HG03558 (cell line): ENCODE measurements at regions not wholly inside any gene's neighbourhood (a gene's known extent, or its start where the extent isn't known, plus 50 kb on each side); places are given as distances from the start of the nearest gene placed in this dataset.

Experiments
- ATAC-seq: cut with Tn5 transposase; IDR thresholded peaks from one replicate; pipeline ENCODE4 v1.9.1; 2021; ENCODE audit warnings: moderate number of reproducible peaks; ENCODE audit not compliant: unreplicated experiment; ENCODE audit errors: extremely low read depth

GRCh38 chr6:144731229-144731628 is 446.1 kb downstream of the UTRN start:
- ATAC-seq = no peak

GRCh38 chr6:144736763-144737162 is 451.6 kb downstream of the UTRN start:
- ATAC-seq = no peak

GRCh38 chr6:144737998-144738397 is 452.9 kb downstream of the UTRN start:
- ATAC-seq = no peak

- ATAC-seq = no peak
These were observed 454.7 kb downstream of the UTRN start for GRCh38 chr6:144739873-144740272.

- no peak for ATAC-seq
These were observed 456.5 kb downstream of the UTRN start for GRCh38 chr6:144741659-144742058.

- ATAC-seq = no peak
These were observed 457.6 kb downstream of the UTRN start for GRCh38 chr6:144742779-144743178.

GRCh38 chr6:144744720-144745119 is 459.6 kb downstream of the UTRN start:
- ATAC-seq = no peak

GRCh38 chr6:144745439-144745838 is 460.3 kb downstream of the UTRN start:
- ATAC-seq = no peak

GRCh38 chr6:144746902-144747469 is 461.9 kb downstream of the UTRN start:
- ATAC-seq = no peak

GRCh38 chr6:144749263-144749662 is 464.1 kb downstream of the UTRN start:
- ATAC-seq = no peak

GRCh38 chr6:144753023-144753705 is 468.0 kb downstream of the UTRN start:
- peak; percentile 92 for ATAC-seq

- ATAC-seq = no peak
These were observed 471.3 kb downstream of the UTRN start for GRCh38 chr6:144756469-144756868.

- no peak for ATAC-seq
These were observed 472.2 kb downstream of the UTRN start for GRCh38 chr6:144757299-144757698.

- ATAC-seq = no peak
These were observed 472.6 kb downstream of the UTRN start for GRCh38 chr6:144757730-144758129.

GRCh38 chr6:144758602-144759001 is 473.5 kb downstream of the UTRN start:
- no peak for ATAC-seq

GRCh38 chr6:144762469-144762868 is 477.3 kb downstream of the UTRN start:
- ATAC-seq = no peak

GRCh38 chr6:144767051-144767450 is 481.9 kb downstream of the UTRN start:
- ATAC-seq = no peak

GRCh38 chr6:144768551-144769075 is 483.5 kb downstream of the UTRN start:
- no peak for ATAC-seq

- ATAC-seq = no peak
These were observed 484.0 kb downstream of the UTRN start for GRCh38 chr6:144769142-144769541.

GRCh38 chr6:144776031-144776819 is 491.1 kb downstream of the UTRN start:
- ATAC-seq = no peak

GRCh38 chr6:144777249-144777648 is 492.1 kb downstream of the UTRN start:
- no peak for ATAC-seq
